Fibroblast of villous mesenchyme (primary cell): ENCODE measurements at regions not wholly inside any gene's neighbourhood (a gene's known extent, or its start where the extent isn't known, plus 50 kb on each side); places are given as distances from the start of the nearest gene placed in this dataset.
A peak's percentile ranks its signal among the peaks of the same experiment; 100 is the strongest.

ENCODE experiments used
- DNase-seq: peaks from one replicate; pipeline ENCODE4 v3.0.0-alpha.2; 2010; ENCODE audit warnings: low read depth
- H3K4me3 ChIP-seq: 2 replicates; pipeline ENCODE4 v1.5.1; 2011; ENCODE audit warnings: low read depth, mild to moderate bottlenecking, low read length
- CTCF ChIP-seq: IDR thresholded peaks from 2 replicates; pipeline ENCODE4 v1.5.1; 2012; ENCODE audit warnings: low read depth, mild to moderate bottlenecking, low read length; ENCODE audit not compliant: insufficient read depth

GRCh38 chr2:37458133-37458532 lies 113.7 kb downstream of the QPCT start:
- H3K4me3 ChIP-seq: no peak overlapping the region
- DNase-seq: no peak
- TF ChIP-seq CTCF: no peak

- DNase-seq: peak; percentile 75
- no peak overlapping the region for H3K4me3 ChIP-seq
- TF ChIP-seq CTCF: no peak
These were observed 114.9 kb downstream of the QPCT start for GRCh38 chr2:37459095-37459981.

DNA sequence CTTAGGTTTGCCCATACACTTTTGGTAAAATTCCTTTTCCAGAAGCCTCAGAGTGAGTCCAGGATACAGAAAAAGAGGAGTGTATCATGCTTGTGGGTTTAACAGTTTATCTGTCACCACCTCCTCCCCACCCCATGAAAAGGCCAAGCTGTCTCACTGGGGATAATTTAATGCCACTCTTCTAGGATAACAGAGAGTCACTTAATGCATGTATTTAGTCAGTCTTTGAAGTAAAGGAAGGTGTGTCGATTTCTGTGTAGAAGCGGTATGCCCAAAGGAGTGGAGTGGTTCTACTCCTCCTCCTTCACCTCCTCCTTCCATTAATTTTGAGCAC lies 116.4 kb downstream of the QPCT start:
- H3K4me3 ChIP-seq: no peak overlapping the region
- no peak for TF ChIP-seq CTCF
- DNase-seq: no peak

DNA sequence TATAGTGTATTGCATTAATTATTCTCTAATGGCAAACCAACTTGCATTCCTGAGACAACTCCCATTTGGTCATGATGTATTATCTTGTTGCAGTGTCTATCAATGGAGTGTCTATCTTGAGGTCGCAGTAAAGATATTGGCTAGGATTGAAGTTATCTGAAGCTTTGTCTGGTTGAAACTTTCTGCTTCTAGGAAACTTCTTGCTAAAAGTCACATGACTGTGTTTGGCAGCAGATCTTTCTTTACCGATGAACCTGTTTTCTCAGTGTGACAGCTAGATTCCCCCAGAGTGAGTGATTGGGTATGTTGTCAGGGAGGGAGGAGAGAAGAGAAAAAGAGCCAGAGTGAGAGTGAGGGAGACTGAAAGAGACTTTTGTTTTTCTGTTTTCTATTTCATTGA lies 119.6 kb downstream of the QPCT start:
- H3K4me3 ChIP-seq: no peak overlapping the region
- TF ChIP-seq CTCF: no peak
- no peak for DNase-seq

DNA sequence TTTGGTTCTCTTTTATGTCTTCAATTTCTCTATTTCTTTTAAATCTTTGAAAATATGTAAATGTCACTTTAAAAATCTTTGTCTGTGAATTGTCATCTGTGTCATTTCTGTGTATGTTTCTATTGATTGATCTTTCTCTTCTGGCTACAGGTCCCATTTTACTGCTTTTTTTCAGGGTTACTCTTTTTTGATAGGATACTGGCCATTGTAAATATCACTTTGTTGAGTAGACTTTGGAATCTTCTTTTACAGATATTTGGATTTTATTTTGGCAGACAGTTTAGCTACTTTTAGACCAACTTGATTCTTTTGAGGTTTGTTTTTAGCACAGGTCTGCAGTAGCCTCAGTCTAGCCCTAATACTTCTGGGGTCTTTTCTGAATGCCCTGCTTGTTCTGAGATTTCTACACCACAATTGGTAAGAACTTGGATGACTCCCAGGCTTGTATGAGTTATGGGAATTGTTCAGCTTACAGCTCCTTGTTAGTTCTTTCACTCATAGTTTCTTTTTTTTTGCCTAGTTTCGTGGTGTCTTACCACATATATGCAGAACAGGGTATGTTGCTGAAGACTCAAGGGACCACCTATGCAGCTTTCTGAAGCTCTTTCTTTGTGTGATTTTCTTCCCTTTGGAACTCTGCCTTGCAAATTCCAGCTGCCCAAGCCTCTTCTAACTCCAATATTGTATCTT lies 122.2 kb downstream of the QPCT start:
- no peak for DNase-seq
- no peak for TF ChIP-seq CTCF
- H3K4me3 ChIP-seq: no peak overlapping the region

GRCh38 chr2:37468170-37468569 lies 123.7 kb downstream of the QPCT start:
- no peak for TF ChIP-seq CTCF
- H3K4me3 ChIP-seq: no peak overlapping the region
- no peak for DNase-seq
